HTR-8/SVneo (cell line): ENCODE measurements at regions not wholly inside any gene's neighbourhood (a gene's known extent, or its start where the extent isn't known, plus 50 kb on each side); places are given as distances from the start of the nearest gene placed in this dataset.
A peak's percentile ranks its signal among the peaks of the same experiment; 100 is the strongest.
"Not testable (repeated sequence)": the region's sequence is repeated elsewhere in the genome, so short reads cannot be mapped to it uniquely, and the experiment has no call there.

ENCODE experiments used
- DNase-seq: peaks from one replicate; pipeline ENCODE4 v3.0.0; 2011; ENCODE audit warnings: low spot score, mixed read lengths; ENCODE audit not compliant: insufficient read length
- FAIRE-seq: peaks from 2 replicates; lab custom pipeline; 2011; peaks lifted over from hg19 to GRCh38; lab: Jason Lieb, UNC

DNA sequence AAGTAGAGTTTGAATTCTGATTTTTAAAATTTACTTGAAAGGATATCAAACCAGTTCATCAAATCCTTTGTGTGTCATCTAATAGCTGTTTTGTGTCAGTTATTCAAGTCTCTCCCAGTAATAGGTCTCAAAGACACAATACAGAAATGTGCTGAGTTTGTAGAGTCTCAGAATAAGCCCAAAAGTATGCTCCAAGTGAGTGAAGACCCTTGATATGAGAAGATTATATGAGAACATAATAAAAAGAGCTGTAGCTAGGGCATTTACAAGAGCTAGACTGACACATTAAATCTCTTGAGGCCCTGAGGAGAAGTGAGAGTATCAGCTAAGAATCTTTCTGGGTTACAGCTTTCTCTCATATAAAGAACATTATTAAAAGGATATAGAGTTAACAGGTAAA is 721.0 kb upstream of the ARRDC3 start:
- no peak for DNase-seq
- FAIRE-seq: no peak

DNA sequence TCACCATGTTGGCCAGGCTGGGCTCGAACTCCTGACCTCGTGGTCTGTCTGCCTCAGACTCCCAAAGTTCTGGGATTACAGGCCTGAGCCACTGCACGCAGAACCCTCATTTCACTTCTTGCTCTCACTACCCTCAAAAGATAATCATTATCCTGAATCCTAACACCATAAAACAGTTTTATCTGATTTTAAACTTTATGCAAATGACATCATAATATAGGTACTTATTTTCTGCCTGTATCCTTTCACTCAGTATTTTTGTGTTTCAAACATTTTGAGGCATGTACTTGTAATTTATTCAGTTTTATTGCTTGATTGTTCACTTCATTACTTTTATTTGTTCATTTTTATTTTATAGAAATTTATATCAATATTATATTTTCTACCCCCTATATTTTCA is 719.2 kb upstream of the ARRDC3 start:
- FAIRE-seq: no peak
- no peak for DNase-seq

GRCh38 chr5:92092239-92092638 is 709.1 kb upstream of the ARRDC3 start:
- no peak for FAIRE-seq
- DNase-seq: no peak

- DNase-seq (no peak), FAIRE-seq (no peak)
Measured at GRCh38 chr5:92086059-92086811, 703.1 kb upstream of the ARRDC3 start.

- DNase-seq (no peak), FAIRE-seq (no peak)
Measured at GRCh38 chr5:92081958-92082712, 699.0 kb upstream of the ARRDC3 start.

GRCh38 chr5:92070786-92071185 is 687.7 kb upstream of the ARRDC3 start:
- no peak for FAIRE-seq
- no peak for DNase-seq

DNA sequence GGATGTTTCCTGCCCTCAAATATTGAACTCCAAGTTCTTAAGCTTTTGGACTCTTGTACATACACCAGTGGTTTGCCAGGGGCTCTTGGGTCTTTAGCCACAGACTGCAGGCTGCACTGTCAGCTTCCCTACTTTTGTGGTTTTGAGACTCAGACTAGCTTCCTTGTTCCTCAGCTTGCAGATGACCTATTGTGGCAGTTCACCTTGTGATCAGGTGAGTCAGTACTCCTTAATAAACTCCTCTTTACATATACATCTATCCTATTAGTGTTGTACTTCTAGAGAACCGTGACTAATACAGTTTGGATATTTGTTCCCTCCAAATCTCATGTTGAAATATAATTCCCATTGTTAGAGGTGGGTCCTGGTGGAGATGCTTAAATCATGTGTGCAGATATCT is 681.9 kb upstream of the ARRDC3 start:
- FAIRE-seq (no peak), DNase-seq (no peak)

DNA sequence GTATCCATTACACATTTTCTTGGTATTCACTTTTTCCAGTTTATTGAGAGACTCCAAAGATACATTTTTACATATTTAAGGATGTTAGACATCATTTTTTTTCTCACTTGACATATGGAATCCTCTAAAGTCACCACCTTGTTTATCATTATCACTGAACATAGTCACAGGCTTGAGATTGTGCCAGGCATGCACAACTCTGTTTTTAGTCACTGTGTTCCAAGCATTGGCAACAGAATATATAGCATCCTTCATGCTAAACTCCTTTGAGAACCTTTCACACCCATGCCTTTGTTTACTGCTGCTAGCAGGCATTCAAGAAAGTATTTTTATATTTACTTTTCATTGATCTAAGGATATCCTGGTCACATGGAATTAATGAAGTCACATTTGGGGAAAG is 668.6 kb upstream of the ARRDC3 start:
- DNase-seq: no peak
- no peak for FAIRE-seq

- DNase-seq (no peak), FAIRE-seq (no peak)
Measured at GRCh38 chr5:92050970-92051369, 667.9 kb upstream of the ARRDC3 start.

GRCh38 chr5:92041911-92042660 is 659.0 kb upstream of the ARRDC3 start:
- DNase-seq (no peak), FAIRE-seq (no peak)

- no peak for DNase-seq
- FAIRE-seq: no peak
Measured at GRCh38 chr5:92041206-92041605, 658.1 kb upstream of the ARRDC3 start.

DNA sequence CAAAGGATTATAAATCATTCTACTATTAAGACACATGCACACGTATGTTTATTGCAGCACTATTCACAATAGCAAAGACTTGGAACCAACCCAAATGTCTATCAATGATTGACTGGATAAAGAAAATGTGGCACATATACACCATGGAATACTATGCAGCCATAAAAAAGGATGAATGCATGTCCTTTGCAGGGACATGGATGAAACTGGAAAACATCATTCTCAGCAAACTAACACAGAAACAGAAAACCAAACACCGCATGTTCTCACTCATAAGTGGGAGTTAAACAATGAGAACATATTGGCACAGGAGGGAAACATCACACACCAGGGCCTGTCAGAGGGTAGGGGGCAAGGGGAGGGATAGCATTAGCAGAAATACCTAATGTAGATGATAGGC is 646.7 kb upstream of the ARRDC3 start:
- FAIRE-seq, DNase-seq: not testable (repeated sequence)

DNA sequence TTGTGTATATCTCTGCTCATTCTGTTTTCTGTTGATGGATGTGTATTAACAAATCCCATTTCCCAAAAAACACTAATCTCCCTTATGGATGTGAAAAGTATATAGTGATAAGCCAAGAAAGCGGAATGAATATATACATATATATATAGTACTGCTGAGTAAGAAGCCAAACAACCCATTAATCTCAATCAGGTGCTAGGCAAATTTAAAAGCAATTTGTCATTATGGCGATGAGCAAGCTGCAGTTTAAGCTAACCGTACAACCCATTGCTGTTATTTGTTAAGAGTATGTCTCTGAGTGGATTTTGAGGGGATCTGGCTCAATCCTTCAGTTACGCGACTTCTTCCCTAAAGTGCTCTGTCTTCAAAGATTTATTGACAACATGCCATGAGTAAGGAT is 640.4 kb upstream of the ARRDC3 start:
- DNase-seq (no peak), FAIRE-seq (no peak)

GRCh38 chr5:92023141-92023471 is 640.0 kb upstream of the ARRDC3 start:
- no peak for DNase-seq
- no peak for FAIRE-seq

DNA sequence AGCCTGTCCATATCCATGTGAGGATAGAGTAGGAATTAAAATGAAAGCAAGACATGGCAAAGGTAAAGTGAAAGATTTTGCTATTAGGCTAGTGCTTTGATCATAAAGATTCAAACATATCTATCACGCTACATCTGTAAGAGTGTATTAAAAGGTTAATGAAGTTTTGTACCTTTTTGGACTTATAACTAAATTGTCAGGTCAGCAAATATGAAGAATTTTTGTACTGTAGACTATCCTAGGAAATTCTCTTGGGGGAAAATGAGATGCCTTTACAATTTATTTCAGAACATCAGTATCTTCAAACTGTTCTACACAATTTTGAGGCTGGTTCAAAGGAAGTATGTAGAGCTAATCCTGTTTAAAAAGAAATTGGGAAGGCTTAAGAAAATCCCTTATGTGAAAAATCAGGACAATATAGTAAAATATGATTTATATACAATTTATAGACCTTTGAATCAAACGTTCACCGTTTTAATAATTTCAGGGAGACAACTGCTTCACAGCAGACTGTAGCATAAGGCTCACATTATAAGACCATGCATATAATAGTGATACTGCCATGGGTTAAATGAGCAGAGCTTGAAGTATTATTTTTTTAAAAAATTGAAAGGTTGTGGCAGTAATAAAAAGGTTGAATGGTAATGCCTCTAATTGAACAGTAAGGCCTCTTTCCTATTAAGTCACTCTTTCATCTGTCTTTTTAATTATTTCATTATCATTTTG is 639.5 kb upstream of the ARRDC3 start:
- FAIRE-seq: no peak
- DNase-seq: no peak

DNA sequence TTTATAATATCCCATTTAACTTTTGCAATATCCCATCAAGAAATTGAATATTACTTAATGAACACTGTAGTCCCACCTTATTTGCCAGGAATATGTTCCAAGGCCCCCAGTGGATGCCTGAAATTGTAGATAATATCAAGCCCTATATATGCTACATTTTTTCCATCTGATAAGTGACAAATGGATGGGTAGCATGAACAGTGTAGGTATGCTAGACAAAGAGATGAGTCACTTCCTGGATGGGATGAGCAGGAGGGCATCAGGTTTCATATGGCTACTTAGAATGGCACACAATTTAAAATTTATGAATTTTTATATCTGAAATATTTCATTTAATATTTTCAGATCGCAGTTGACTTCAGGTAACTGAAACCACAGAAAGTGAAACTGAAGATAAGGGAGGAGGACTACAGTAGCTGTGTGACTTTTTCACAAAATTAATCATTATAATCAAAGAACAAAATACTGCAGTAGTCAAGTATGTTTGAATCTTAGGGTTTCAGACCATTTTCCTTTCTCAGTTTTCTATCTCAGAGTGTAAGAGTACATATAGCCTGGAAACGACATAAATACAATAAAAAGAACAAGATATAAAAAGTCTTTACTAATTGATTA is 636.4 kb upstream of the ARRDC3 start:
- DNase-seq: peak; percentile 21
- no peak for FAIRE-seq

- FAIRE-seq (no peak), DNase-seq (peak; percentile 21)
Measured at GRCh38 chr5:92017776-92018175, 634.7 kb upstream of the ARRDC3 start.

GRCh38 chr5:92011845-92012244 is 628.7 kb upstream of the ARRDC3 start:
- FAIRE-seq, DNase-seq: not testable (repeated sequence)

DNA sequence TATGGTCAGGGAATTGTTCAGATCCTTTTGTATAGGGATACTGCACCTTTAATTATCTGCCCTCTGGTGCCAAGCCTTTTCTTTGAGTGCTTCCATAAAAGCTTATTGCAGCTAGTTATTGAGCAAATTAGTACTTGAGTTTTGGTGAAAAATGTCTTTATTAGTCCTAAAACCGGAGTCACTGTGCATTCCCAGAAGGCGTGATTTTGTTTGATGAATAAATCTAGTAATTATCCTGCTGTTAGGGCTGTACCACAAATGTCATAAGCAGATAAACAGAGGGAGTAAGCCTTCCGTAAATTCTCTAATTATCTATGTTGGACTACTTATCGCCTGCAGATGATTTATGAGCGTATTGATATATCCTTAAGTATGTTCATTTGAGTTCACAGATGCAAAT is 620.7 kb upstream of the ARRDC3 start:
- DNase-seq: no peak
- FAIRE-seq: no peak

DNA sequence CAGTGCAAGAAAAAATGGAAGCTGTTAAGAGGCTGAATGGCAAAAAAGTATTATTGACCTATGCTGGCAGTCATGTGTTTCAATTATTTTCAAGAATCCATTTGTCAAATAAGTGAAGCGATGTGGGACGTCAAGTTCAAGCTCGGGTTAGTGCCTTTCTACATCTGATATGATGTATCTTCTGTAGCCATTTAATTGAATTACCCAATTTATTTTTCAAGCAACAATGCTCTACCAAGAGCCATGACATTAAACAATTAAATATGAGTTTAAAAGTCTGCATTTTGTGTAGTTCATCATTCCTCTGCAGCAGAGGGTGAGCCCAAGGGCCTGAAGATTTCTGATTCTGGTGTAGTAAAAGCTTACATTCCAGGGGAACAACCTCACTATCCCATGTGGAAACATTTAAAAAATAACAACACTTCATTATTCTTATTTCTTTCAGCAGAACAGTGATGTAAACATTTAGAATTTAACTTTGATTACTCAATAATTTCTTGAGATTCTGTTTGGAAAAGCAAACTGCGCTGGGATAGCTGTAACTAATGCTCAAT is 619.7 kb upstream of the ARRDC3 start:
- DNase-seq (no peak), FAIRE-seq (no peak)
